IPS DF 6.9 (cell line): ENCODE measurements at regions not wholly inside any gene's neighbourhood (a gene's known extent, or its start where the extent isn't known, plus 50 kb on each side); places are given as distances from the start of the nearest gene placed in this dataset.

Experiments
- DNase-seq: peaks from one replicate; pipeline ENCODE4 v3.0.0-alpha.2; 2013; ENCODE audit warnings: low read depth, low spot score
- H3K27ac ChIP-seq: one replicate; pipeline ENCODE4 v1.5.1; 2013; ENCODE audit warnings: low read length, control low read depth
- H3K27me3 ChIP-seq: 2 replicates; pipeline ENCODE4 v1.6.1; 2013; ENCODE audit warnings: mild to moderate bottlenecking, low read length; ENCODE audit not compliant: control insufficient read depth, insufficient read depth
- H3K36me3 ChIP-seq: 2 replicates; pipeline ENCODE4 v1.6.1; 2013; ENCODE audit warnings: low read length; ENCODE audit not compliant: control insufficient read depth, insufficient read depth
- H3K4me1 ChIP-seq: 2 replicates; pipeline ENCODE4 v1.6.1; 2013; ENCODE audit warnings: low read length; ENCODE audit not compliant: control insufficient read depth, insufficient read depth
- H3K4me3 ChIP-seq: 2 replicates; pipeline ENCODE4 v1.5.1; 2013; ENCODE audit warnings: mild to moderate bottlenecking, low read length
- H3K9me3 ChIP-seq: 2 replicates; pipeline ENCODE4 v1.6.1; 2013; ENCODE audit warnings: low read length, inconsistent platforms; ENCODE audit not compliant: control insufficient read depth, insufficient read depth
- WGBS: extraction: QIAGEN DNeasy Blood & Tissue Kit; methylation state at CpG from one replicate; pipeline ENCODE4 v1.1.7; 2013; ENCODE audit warnings: mixed read lengths, missing lambda C conversion rate; ENCODE audit not compliant: insufficient read length, insufficient coverage; 5-methylcytosine and 5-hydroxymethylcytosine counted together

- Histone ChIP-seq H3K4me1 (peaks cover under 1% of the 10 kb centered on the region; the same call in 1 of the 2 replicates), H3K4me3 (no peak overlapping the region), H3K36me3 (no peaks in the 10 kb centered on the region), H3K27me3 (no peaks in the 10 kb centered on the region), H3K27ac (no peak overlapping the region), H3K9me3 (no peaks in the 10 kb centered on the region)
- no peak for DNase-seq
- no CpG with 5 or more reads among the region's 1 CpG for WGBS
Observed at GRCh38 chr7:21198921-21199320, 229.0 kb upstream of the SP4 start.

DNA sequence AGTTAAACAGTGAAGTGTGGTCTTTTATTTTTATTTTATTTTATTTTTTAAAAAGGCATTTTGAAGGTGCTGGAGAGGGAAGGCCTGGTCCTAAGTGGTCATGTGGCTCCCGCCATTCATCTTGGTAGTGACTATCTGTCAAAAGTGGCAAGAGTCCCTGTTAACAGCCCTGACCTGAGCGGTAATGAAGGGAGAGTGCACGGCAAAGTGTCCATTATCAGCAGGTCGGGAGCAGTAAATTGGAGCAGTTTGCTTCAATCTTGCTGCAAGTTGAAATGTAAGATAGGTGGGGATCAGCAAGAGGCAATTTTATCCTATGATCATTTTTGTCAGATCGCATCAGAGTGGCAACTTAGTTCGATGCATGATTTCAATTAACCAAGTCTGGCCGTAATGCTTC lies 227.4 kb upstream of the SP4 start:
- no peak overlapping the region for H3K27ac ChIP-seq
- no peak for DNase-seq
- no peak overlapping the region for H3K4me3 ChIP-seq
- H3K27me3 ChIP-seq: no peaks in the 10 kb centered on the region
- no peaks in the 10 kb centered on the region for H3K36me3 ChIP-seq
- no peaks in the 10 kb centered on the region for H3K4me1 ChIP-seq
- no CpG with 5 or more reads among the region's 7 CpGs for WGBS
- H3K9me3 ChIP-seq: no peaks in the 10 kb centered on the region

- H3K36me3 ChIP-seq: no peaks in the 10 kb centered on the region; the same call in 1 of the 2 replicates
- no peak overlapping the region for H3K27ac ChIP-seq
- no peak for DNase-seq
- WGBS: no CpG with 5 or more reads among the region's 1 CpG
- no peaks in the 10 kb centered on the region for H3K4me1 ChIP-seq
- H3K4me3 ChIP-seq: no peak overlapping the region
- no peaks in the 10 kb centered on the region for H3K27me3 ChIP-seq
- no peaks in the 10 kb centered on the region for H3K9me3 ChIP-seq
Observed at GRCh38 chr7:21214657-21215056, 213.2 kb upstream of the SP4 start.

- WGBS: no CpG with 5 or more reads among the region's 1 CpG
- Histone ChIP-seq H3K27me3 (no peaks in the 10 kb centered on the region), H3K9me3 (no peaks in the 10 kb centered on the region)
Observed at GRCh38 chr7:21215307-21215706, 212.6 kb upstream of the SP4 start.

DNA sequence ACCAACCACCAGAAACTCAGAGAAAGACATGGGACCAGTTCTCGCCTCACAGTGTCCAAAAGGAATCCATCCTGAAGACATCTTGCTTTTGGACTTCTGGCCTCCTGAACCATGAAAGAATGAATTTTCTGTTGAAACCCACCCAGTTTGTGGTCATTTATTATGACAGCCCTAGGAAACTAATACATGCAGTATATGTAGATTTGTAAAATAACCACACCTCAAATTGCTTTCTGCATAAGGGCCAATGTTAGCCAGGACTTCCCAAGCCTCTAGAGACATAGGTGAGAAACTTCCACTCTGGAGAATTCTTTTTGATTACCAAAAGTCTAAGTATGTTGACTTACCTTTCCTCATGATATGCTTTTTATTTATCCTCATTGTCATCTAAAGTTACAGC lies 210.5 kb upstream of the SP4 start:
- no peaks in the 10 kb centered on the region; the same call in 1 of the 2 replicates for H3K36me3 ChIP-seq
- no peaks in the 10 kb centered on the region for H3K9me3 ChIP-seq
- no peaks in the 10 kb centered on the region for H3K27me3 ChIP-seq
- no peak for DNase-seq
- no peak overlapping the region for H3K27ac ChIP-seq
- H3K4me1 ChIP-seq: no peaks in the 10 kb centered on the region; the same call in 1 of the 2 replicates
- WGBS: no CpG with 5 or more reads among the region's 1 CpG
- no peak overlapping the region for H3K4me3 ChIP-seq

More at GRCh38 chr7:21215307-21215706, 212.6 kb upstream of the SP4 start:
- H3K4me1 ChIP-seq: no peaks in the 10 kb centered on the region; the same call in 1 of the 2 replicates
- no peak for DNase-seq
- no peaks in the 10 kb centered on the region; the same call in 1 of the 2 replicates for H3K36me3 ChIP-seq
- no peak overlapping the region for H3K27ac ChIP-seq
- H3K4me3 ChIP-seq: no peak overlapping the region

DNA sequence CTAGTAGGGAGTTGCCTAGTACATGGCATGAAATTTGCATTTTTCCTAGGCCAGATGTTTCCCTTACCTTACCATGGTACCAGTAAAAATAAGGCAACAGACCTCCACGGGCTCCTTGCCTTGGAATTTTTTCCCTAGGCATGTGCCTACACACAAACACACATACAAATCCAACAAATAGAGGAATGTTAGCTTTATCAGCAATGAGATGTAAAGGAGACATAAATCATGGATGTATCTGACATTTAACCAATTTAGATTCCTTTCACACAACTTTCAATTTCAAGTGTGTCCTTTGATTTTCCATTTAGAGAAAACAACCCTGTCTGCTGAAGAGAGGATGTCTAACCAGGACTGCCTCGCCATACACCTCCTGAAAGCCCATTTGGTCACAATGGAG lies 209.7 kb upstream of the SP4 start:
- Histone ChIP-seq H3K27ac (no peak overlapping the region), H3K27me3 (no peaks in the 10 kb centered on the region), H3K4me3 (no peak overlapping the region), H3K36me3 (no peaks in the 10 kb centered on the region; the same call in 1 of the 2 replicates), H3K4me1 (no peaks in the 10 kb centered on the region; the same call in 1 of the 2 replicates), H3K9me3 (no peaks in the 10 kb centered on the region)
- WGBS: no CpG with 5 or more reads among the region's 2 CpGs
- DNase-seq: no peak

- no peak overlapping the region for H3K4me3 ChIP-seq
- no peak for DNase-seq
- H3K9me3 ChIP-seq: no peaks in the 10 kb centered on the region
- H3K27me3 ChIP-seq: no peaks in the 10 kb centered on the region
- no peaks in the 10 kb centered on the region; the same call in 1 of the 2 replicates for H3K36me3 ChIP-seq
- no CpG with 5 or more reads among the region's 16 CpGs for WGBS
- no peaks in the 10 kb centered on the region; the same call in 1 of the 2 replicates for H3K4me1 ChIP-seq
- no peak overlapping the region for H3K27ac ChIP-seq
Observed at GRCh38 chr7:21221130-21221529, 206.8 kb upstream of the SP4 start.

DNA sequence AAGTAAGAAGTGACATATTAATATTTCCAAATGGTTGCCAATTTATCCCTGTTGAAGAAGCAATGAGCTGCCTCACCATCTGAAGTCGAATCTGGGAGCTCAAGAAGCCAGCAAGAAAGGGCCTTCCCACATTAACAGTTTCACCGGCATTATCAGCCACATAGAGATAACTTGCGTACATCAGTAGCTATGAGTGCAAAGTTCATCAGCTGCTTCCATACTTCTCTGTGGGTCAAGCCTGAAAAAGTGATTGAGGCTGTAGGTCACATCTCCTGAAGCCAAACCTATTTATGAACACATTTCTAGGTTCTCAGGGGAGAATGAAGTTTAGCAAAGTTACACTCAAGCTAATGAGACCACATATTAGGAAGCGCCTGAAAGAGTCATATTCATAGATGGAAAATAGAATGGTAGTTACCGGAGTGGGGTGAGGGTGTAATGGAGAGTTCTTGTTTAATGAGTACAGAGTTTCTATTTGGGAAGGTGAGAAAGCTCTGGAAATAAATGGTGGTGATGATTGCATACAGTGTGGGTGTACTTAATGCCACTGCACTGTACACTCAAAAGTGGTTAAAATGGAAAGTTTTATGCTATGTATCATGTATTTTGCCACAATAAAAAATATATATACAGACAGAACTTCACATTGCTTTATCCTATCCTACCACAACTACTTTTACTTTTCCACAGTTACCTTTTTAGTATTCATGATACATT lies 189.3 kb upstream of the SP4 start:
- no peaks in the 10 kb centered on the region for H3K4me1 ChIP-seq
- H3K36me3 ChIP-seq: no peaks in the 10 kb centered on the region
- no peaks in the 10 kb centered on the region for H3K27me3 ChIP-seq
- H3K9me3 ChIP-seq: no peaks in the 10 kb centered on the region
- WGBS: no CpG with 5 or more reads among the region's 5 CpGs
- H3K27ac ChIP-seq: no peak overlapping the region
- no peak for DNase-seq
- no peak overlapping the region for H3K4me3 ChIP-seq

DNA sequence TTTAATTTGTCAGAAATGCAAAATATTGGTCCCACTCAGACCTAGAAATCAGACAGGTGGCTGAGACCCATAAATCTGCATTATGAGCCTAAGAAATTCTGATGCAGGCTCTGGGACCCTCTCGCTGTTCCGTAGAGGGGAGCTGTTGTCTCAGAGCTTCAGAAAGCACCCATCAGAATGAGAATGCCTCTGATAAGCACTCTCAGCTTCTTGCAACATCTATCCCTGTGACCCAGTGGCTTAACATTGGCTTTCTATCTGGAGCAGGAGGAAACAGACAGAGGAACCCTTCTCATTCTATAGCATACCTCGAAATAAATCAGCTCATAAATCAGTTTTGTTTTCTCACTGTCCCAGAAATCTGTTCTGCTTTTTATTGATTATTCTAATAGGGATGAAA lies 184.6 kb upstream of the SP4 start:
- Histone ChIP-seq H3K9me3 (no peaks in the 10 kb centered on the region), H3K4me1 (no peaks in the 10 kb centered on the region), H3K4me3 (no peak overlapping the region), H3K36me3 (no peaks in the 10 kb centered on the region), H3K27ac (no peak overlapping the region), H3K27me3 (no peaks in the 10 kb centered on the region)
- no peak for DNase-seq
- WGBS: no CpG with 5 or more reads among the region's 3 CpGs

- H3K36me3 ChIP-seq: no peaks in the 10 kb centered on the region
- no peaks in the 10 kb centered on the region for H3K27me3 ChIP-seq
- no peak for DNase-seq
- no peaks in the 10 kb centered on the region for H3K9me3 ChIP-seq
- no peak overlapping the region for H3K27ac ChIP-seq
- no peaks in the 10 kb centered on the region for H3K4me1 ChIP-seq
- no peak overlapping the region for H3K4me3 ChIP-seq
- WGBS: no CpG with 5 or more reads among the region's 3 CpGs
Observed at GRCh38 chr7:21251151-21251800, 176.6 kb upstream of the SP4 start.
